ENCODE measurements at regions not wholly inside any gene's neighbourhood (a gene's known extent, or its start where the extent isn't known, plus 50 kb on each side); places are given as distances from the start of the nearest gene placed in this dataset.

- Histone ChIP-seq H3K4me3 (no peak overlapping the region), H3K4me1 (no peaks in the 10 kb centered on the region), H3K27me3 (ENCODE audit: insufficient read depth in 3 of 3, low read length in 2 of 3) (no peaks in the 10 kb centered on the region), H3K9me3 (no peaks in the 10 kb centered on the region), H3K27ac (no peak overlapping the region), H3K36me3 (ENCODE audit: insufficient read depth in 1 of 2, low read depth in 1 of 2) (no peaks in the 10 kb centered on the region)
- no peak for DNase-seq
- TF ChIP-seq CTCF (IDR thresholded peaks at IDR 0.05): no peak
- intact Hi-C loops (cut with DNase I): no loop called here
- ATAC-seq: no peak
- WGBS, 3 donors: 47 to 51% (median 49%) methylated on average over 3 of the region's 3 CpGs
These were observed 255.3 kb downstream of the RSL24D1 start for GRCh38 chr15:54941417-54941816.

- Histone ChIP-seq H3K4me1 (no peaks in the 10 kb centered on the region), H3K9me3 (peaks cover 3% of the 10 kb centered on the region), H3K27ac (no peak overlapping the region), H3K27me3 (ENCODE audit: insufficient read depth in 3 of 3, low read length in 2 of 3) (no peaks in the 10 kb centered on the region), H3K36me3 (ENCODE audit: insufficient read depth in 1 of 2, low read depth in 1 of 2) (no peaks in the 10 kb centered on the region), H3K4me3 (no peak overlapping the region)
- no peak for TF ChIP-seq CTCF (IDR thresholded peaks at IDR 0.05)
- WGBS, 3 donors: 50 to 62% (median 52%) methylated on average over 1 of the region's 1 CpG
- intact Hi-C loops (cut with DNase I): no loop called here
- no peak for DNase-seq
- ATAC-seq: no peak
These were observed 279.4 kb downstream of the RSL24D1 start for GRCh38 chr15:54917312-54917711.

GRCh38 chr15:54915380-54915779, 281.4 kb downstream of the RSL24D1 start:
- TF ChIP-seq CTCF (IDR thresholded peaks at IDR 0.05): no peak

GRCh38 chr15:54884312-54884711, 312.4 kb downstream of the RSL24D1 start:
- Histone ChIP-seq H3K4me3 (no peak overlapping the region), H3K27me3 (ENCODE audit: insufficient read depth in 3 of 3, low read length in 2 of 3) (no peaks in the 10 kb centered on the region), H3K36me3 (ENCODE audit: insufficient read depth in 1 of 2, low read depth in 1 of 2) (no peaks in the 10 kb centered on the region), H3K27ac (no peak overlapping the region), H3K4me1 (no peaks in the 10 kb centered on the region), H3K9me3 (no peaks in the 10 kb centered on the region)
- intact Hi-C loops (cut with DNase I): no loop called here
- TF ChIP-seq CTCF (IDR thresholded peaks at IDR 0.05): no peak
- WGBS, 3 donors: 0% methylated on average over 1 of the region's 1 CpG
- ATAC-seq (no peak), DNase-seq (no peak)

More at GRCh38 chr15:54915380-54915779, 281.4 kb downstream of the RSL24D1 start:
- intact Hi-C loops (cut with DNase I): no loop called here
- no peak for DNase-seq
- no peak for ATAC-seq
- Histone ChIP-seq H3K9me3 (peaks cover 3% of the 10 kb centered on the region), H3K27ac (no peak overlapping the region), H3K27me3 (ENCODE audit: insufficient read depth in 3 of 3, low read length in 2 of 3) (no peaks in the 10 kb centered on the region), H3K4me3 (no peak overlapping the region), H3K4me1 (no peaks in the 10 kb centered on the region), H3K36me3 (ENCODE audit: insufficient read depth in 1 of 2, low read depth in 1 of 2) (no peaks in the 10 kb centered on the region)

GRCh38 chr15:54859982-54860381, 336.8 kb downstream of the RSL24D1 start:
- H3K27me3 ChIP-seq (ENCODE audit: insufficient read depth in 3 of 3, low read length in 2 of 3): no peaks in the 10 kb centered on the region
- intact Hi-C loops (cut with DNase I): no loop called here
- no peak for ATAC-seq
- H3K36me3 ChIP-seq (ENCODE audit: insufficient read depth in 1 of 2, low read depth in 1 of 2): no peaks in the 10 kb centered on the region
- H3K4me3 ChIP-seq: no peak overlapping the region
- H3K27ac ChIP-seq: no peak overlapping the region
- H3K4me1 ChIP-seq: no peaks in the 10 kb centered on the region
- peaks cover 21% of the 10 kb centered on the region for H3K9me3 ChIP-seq
- DNase-seq: no peak
- no peak for TF ChIP-seq CTCF (IDR thresholded peaks at IDR 0.05)
